HG02798 (cell line): ENCODE measurements at regions not wholly inside any gene's neighbourhood (a gene's known extent, or its start where the extent isn't known, plus 50 kb on each side); places are given as distances from the start of the nearest gene placed in this dataset.
"Not testable (repeated sequence)": the region's sequence is repeated elsewhere in the genome, so short reads cannot be mapped to it uniquely, and the experiment has no call there.

Experiments used
- ATAC-seq: cut with Tn5 transposase; IDR thresholded peaks from one replicate; pipeline ENCODE4 v1.9.1; 2021; ENCODE audit warnings: mild to moderate bottlenecking; ENCODE audit not compliant: unreplicated experiment, poor library complexity

- ATAC-seq, result no peak
These were observed 311.9 kb downstream of the MDFIC start for GRCh38 chr7:115233809-115234208.

GRCh38 chr7:115232041-115232440 lies 310.1 kb downstream of the MDFIC start:
- ATAC-seq, result no peak

GRCh38 chr7:115230882-115231571 lies 309.1 kb downstream of the MDFIC start:
- peak; percentile 48 for ATAC-seq

- ATAC-seq, result no peak
These were observed 307.7 kb downstream of the MDFIC start for GRCh38 chr7:115229401-115230105.

- no peak for ATAC-seq
These were observed 305.8 kb downstream of the MDFIC start for GRCh38 chr7:115227473-115228235.

GRCh38 chr7:115226410-115226809 lies 304.5 kb downstream of the MDFIC start:
- ATAC-seq, result no peak

- no peak for ATAC-seq
These were observed 303.0 kb downstream of the MDFIC start for GRCh38 chr7:115224922-115225321.

GRCh38 chr7:115223959-115224358 lies 302.1 kb downstream of the MDFIC start:
- no peak for ATAC-seq

- ATAC-seq, result no peak
These were observed 299.6 kb downstream of the MDFIC start for GRCh38 chr7:115221456-115221855.

GRCh38 chr7:115218076-115218475 lies 296.2 kb downstream of the MDFIC start:
- ATAC-seq, result no peak

- no peak for ATAC-seq
These were observed 295.5 kb downstream of the MDFIC start for GRCh38 chr7:115217373-115217772.

GRCh38 chr7:115216652-115217051 lies 294.8 kb downstream of the MDFIC start:
- ATAC-seq, result no peak

GRCh38 chr7:115211171-115211570 lies 289.3 kb downstream of the MDFIC start:
- ATAC-seq, result no peak

GRCh38 chr7:115210552-115210951 lies 288.7 kb downstream of the MDFIC start:
- no peak for ATAC-seq

GRCh38 chr7:115208710-115209560 lies 287.0 kb downstream of the MDFIC start:
- ATAC-seq, result no peak

- not testable (repeated sequence) for ATAC-seq
These were observed 284.5 kb downstream of the MDFIC start for GRCh38 chr7:115206374-115206773.

- ATAC-seq, result no peak
These were observed 276.2 kb downstream of the MDFIC start for GRCh38 chr7:115198143-115198542.

- no peak for ATAC-seq
These were observed 273.3 kb downstream of the MDFIC start for GRCh38 chr7:115195208-115195607.

GRCh38 chr7:115191526-115191925 lies 269.6 kb downstream of the MDFIC start:
- no peak for ATAC-seq

GRCh38 chr7:115183431-115184057 lies 261.6 kb downstream of the MDFIC start:
- ATAC-seq, result no peak
